HG03135 (cell line): ENCODE measurements at regions not wholly inside any gene's neighbourhood (a gene's known extent, or its start where the extent isn't known, plus 50 kb on each side); places are given as distances from the start of the nearest gene placed in this dataset.
"Not testable (repeated sequence)": the region's sequence is repeated elsewhere in the genome, so short reads cannot be mapped to it uniquely, and the experiment has no call there.

Experiments used
- ATAC-seq: cut with Tn5 transposase; IDR thresholded peaks from one replicate; pipeline ENCODE4 v1.9.1; 2021; ENCODE audit warnings: mild to moderate bottlenecking, moderate library complexity; ENCODE audit not compliant: unreplicated experiment

GRCh38 chr22:22697377-22698117, 53.1 kb downstream of the GGTLC2 start:
- ATAC-seq = no peak

DNA sequence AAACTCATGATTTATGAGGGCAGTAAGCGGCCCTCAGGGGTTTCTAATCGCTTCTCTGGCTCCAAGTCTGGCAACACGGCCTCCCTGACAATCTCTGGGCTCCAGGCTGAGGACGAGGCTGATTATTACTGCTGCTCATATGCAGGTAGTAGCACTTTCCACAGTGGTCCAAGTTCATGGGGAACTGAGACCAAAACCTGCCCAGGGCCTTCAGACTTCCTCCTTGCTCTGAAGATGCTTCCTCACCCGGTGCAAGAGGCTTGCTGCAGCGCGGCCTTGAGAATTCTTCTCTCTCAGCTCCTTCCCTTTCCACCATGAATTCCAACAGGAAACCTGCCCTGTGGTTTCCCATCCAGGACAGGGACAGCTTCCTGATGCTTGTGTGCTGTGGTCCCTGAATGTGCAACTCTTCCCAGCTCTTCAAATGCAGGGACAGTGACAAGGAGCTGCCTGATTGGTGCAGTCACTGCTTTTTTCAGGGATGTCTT, 53.9 kb downstream of the GGTLC2 start:
- ATAC-seq = no peak

- ATAC-seq = no peak
Observed at GRCh38 chr22:22700631-22701030, 56.2 kb downstream of the GGTLC2 start.

DNA sequence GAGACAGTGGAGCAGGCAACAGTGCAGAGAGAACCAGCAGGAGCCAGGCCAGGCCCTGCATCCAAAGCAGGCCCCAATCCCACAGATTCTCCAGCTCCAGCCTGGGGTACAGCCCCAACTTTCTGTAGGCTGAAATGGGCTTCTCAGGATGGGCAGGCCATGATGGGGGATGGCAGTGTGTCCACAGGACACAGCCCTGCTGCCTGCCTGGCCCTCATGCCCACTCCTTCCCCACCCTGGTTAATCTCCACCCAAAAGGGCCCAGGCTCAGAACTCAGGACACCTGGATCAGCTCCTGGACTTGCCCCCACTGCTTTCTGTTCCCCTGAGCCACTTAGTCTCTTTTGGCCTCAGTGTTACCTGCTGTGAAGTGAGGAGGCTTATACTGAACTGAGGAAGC, 57.1 kb downstream of the GGTLC2 start:
- ATAC-seq = not testable (repeated sequence)

GRCh38 chr22:22702237-22703202, 58.1 kb downstream of the GGTLC2 start:
- no peak for ATAC-seq

DNA sequence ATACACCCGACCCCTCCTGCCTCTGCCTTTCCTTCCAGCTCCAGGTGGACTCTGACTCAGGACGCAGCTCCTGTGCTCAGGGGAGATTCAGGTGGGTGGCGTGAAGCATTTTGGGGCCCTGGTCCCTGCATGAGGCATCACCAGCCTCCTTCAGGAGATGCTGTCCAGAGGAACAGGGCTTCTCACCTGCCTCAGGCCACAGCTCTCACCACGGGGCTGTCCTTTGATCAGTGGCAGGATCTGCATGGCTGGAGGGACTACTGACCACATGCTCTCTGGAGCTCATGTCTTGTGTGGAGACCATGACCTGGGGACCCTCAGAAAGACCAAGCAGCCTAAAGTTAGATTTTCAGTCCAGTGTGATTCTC, 58.8 kb downstream of the GGTLC2 start:
- no peak for ATAC-seq

DNA sequence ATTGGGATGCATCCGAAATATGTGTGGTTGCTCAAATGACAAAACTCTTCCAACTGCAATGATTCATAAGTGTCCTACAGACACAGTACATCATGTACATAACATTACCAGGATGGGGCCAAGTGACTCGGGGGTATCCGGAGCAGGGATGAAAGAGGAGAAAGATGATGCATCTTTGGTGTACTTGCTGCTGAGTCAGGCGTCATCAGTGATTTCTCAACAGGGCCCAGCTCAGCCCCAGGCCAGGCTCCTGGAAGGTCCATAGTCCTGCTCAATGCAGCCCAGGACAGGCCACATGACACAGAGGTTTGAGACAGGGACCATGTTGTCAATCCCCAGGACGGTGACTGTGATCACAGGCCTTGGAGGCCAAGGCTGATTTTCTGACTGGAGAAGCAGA, 59.3 kb downstream of the GGTLC2 start:
- ATAC-seq = no peak

DNA sequence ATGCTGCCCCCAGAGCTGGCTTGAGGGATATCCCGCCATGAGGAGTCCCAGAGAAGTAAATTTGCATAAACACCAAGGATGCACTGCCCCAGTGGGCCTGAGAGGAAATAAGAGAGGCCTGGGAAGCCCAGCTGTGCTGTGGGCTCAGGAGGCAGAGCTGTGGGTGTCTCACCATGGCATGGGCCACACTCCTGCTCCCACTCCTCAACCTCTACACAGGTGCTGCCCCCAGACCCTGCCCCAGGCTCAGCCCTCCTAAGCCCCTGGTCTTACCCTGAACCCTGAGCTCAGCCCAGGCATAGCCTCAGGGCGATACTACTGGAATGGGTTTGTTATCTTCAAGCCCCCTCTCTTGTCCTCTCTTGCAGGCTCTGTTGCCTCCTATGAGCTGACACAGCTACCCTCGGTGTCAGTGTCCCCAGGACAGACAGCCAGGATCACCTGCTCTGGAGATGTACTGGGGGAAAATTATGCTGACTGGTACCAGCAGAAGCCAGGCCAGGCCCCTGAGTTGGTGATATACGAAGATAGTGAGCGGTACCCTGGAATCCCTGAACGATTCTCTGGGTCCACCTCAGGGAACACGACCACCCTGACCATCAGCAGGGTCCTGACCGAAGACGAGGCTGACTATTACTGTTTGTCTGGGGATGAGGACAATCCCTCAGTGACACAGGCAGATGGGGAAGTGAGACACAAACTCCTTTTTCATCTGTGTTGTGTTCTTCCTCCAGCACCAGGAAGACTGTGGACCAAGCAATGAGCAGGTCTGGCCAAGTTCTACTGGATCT, 59.9 kb downstream of the GGTLC2 start:
- no peak for ATAC-seq

- no peak for ATAC-seq
Observed at GRCh38 chr22:22705328-22706100, 61.1 kb downstream of the GGTLC2 start.

DNA sequence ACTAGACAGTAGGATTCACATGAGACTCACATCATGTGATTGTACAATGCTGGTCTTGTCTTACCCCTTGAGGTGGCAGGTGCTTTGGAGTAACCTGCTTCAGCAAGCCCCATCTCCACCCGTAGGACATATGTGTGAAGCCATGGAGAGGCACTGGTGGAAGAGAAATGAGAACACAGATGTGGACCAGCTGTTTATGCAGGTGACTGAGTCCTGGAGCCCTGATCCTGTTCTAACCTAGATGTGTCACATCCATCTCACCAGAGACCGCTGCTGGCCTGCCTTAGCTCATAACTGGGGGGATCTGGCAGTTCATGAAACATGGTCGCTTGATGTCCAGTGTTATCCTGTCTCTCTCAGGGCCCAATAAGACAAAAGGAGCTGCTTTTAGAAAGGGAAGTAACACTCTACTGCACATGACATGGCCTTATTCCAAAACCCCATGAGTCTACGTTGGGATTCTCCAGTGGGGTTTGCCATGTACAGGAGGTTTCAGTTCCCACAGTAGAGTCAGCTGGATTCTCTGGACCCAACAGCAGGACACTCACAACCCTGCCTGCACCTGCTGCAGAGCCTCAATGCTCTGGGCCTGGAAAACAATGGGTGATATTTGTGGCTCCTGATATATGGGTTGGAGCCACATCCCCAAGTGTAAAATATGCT, 62.0 kb downstream of the GGTLC2 start:
- ATAC-seq = no peak

DNA sequence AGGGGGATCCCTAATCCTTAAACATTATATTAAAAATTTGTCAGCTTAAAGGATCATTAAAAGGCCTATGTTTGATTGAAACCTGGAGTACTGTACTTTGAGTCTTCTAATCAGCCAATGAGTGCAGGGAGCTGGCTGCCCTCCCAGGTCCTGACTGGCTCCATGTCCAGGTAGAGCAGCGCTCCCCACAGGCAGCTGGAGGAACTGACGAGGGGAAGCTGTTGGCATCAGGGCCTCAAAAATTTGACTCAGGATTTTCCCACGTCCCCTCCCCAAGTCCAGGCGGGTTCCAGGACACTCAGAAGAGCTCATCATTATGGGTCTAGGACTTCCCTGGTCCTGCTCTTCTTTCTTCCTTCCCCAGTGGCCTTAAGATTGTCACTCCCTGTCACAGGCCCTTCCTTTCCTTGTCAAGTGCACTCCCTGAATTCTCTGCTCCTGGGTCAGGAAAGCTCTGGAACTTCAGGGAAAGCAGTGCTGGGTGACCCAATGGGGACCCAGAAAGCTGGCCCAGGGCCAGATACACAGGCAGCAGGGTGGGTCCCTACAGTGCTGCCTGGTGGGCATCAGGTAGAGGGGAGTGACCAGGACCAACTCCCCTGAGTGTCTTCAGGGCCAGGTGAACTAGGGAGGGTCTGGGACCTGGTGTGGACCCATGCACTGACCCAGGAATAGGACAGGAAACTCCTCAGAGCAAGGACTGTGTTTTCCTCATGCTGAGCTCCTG, 65.5 kb downstream of the GGTLC2 start:
- no peak for ATAC-seq

DNA sequence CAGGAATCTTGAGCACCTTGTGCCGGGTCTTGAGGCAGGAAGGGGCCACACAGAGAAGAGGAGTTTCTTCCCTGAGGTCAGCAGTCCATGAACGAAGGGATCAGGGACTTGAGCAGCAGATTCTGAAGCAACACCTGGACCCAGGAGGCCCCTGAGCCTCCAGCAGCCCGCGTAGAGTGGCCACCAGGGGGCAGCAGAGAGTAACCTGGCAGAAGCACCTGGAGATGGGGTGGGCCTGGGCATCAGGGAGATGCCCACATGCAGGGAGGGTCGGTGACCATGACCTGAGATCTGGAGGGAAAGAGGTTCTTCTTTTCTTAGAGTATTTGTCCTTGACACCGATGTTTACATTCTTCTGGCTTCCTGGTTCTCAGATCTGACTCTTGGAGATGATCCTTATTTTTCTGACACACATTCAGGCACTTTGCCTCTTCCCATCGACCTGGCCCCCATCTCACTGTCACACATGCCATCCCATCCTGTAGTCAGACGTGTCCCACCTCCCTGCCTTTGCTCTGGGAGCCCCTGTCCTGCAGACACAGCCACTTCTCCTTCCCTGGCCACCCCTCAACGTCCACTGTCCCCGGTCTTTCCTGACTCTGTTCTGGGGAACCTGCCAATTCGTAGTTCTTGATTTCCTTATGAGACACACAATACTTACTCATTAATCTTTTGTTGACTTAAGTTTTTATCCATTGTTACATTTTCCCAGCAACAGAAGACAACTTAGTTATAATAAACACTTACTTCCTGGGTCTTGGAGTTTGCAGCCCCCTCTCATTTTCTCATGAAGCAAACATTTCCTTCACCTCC, 66.5 kb downstream of the GGTLC2 start:
- ATAC-seq = no peak

DNA sequence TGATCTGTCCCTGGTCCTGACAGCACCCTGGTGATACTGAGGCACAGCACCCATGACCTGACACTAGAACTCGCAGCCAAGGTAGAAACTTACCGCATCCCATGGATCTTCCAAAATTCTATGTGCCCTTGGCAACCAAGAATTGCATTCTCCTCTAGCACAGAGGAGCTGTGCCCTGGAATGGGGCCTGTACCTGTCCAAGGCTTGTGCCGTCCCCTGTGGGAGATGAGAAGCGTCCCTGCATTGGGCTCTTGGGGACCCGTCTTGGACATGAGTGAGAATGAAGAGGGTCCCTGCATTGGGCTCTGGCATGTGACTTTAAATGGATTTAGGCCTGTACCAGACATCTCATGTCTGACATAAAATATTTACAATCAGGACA, 67.1 kb downstream of the GGTLC2 start:
- no peak for ATAC-seq

DNA sequence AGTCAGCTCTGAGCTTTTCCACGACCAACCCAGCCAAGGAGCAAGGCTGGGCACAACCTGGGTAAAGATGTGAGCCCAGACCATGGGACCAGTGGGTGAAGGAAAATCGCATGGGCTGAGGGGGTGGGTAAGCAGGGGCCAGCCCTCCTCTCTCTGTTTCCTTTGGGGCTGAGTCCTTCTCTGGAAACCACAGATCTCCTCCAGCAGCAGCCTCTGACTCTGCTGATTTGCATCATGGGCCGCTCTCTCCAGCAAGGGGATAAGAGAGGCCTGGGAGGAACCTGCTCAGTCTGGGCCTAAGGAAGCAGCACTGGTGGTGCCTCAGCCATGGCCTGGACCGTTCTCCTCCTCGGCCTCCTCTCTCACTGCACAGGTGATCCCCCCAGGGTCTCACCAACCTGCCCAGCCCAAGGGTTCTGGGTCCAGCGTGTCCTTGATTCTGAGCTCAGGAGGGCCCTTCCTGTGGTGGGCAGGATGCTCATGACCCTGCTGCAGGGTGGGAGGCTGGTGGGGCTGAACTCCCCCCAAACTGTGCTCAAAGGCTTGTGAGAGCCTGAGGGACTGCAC, 67.8 kb downstream of the GGTLC2 start:
- no peak for ATAC-seq

GRCh38 chr22:22712666-22713365, 68.4 kb downstream of the GGTLC2 start:
- ATAC-seq = no peak

GRCh38 chr22:22713416-22713815, 69.0 kb downstream of the GGTLC2 start:
- ATAC-seq = no peak

DNA sequence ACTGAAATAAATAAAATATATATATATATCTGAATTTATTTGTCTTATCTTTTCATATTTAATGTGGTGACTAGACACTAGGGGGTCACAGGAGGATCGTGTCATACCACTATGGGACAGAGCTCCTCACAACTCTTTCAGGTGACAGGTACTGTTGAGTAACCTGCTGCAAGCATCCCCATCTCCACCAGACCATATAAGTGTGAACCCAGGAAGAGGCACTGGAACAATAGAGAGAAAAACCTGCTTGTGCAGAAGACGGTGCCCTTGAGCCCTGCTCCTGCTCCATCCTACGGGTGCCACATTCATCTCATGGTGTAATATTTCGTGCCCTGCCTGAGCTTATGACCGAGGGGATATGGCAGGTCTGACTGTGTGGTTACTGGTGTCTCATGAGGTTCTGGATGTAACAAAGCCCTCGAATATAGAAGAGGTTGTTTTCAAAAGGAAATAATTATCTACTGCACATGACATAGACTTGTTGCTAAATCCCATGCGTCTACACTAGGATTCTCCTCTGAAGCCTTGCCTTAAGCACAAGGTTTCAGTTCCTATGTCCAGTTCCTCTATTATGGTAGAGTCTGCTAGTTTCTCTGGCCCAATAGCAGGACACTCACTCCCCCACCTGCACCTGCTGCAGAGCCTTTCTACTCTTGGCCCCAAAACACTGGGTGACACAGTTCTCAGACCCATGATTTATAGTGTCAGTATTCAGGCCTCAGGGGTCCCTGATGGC, 70.4 kb downstream of the GGTLC2 start:
- no peak for ATAC-seq
